ENCODE measurements at regions not wholly inside any gene's neighbourhood (a gene's known extent, or its start where the extent isn't known, plus 50 kb on each side); places are given as distances from the start of the nearest gene placed in this dataset.

DNA sequence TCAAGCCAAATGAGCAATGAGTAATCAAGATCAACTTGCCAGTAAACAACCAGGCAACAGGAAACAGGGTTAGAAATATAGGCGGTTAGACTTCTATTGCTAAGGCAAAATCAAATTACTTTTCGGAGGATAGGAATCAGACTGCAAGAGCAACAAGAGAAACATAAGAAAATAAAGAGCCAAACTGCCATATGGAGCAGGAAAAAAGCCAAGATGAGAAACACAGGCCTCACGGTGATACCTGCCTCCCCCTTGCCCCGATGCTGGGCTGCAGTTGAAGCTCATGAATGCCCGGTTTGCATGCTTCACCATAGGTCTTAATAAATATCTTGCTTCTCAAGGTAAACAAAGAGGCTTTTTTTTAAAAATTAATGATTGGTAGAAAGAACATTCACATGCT is 158.4 kb upstream of the MAGEC2 start:
- TF ChIP-seq, protein P1, sequence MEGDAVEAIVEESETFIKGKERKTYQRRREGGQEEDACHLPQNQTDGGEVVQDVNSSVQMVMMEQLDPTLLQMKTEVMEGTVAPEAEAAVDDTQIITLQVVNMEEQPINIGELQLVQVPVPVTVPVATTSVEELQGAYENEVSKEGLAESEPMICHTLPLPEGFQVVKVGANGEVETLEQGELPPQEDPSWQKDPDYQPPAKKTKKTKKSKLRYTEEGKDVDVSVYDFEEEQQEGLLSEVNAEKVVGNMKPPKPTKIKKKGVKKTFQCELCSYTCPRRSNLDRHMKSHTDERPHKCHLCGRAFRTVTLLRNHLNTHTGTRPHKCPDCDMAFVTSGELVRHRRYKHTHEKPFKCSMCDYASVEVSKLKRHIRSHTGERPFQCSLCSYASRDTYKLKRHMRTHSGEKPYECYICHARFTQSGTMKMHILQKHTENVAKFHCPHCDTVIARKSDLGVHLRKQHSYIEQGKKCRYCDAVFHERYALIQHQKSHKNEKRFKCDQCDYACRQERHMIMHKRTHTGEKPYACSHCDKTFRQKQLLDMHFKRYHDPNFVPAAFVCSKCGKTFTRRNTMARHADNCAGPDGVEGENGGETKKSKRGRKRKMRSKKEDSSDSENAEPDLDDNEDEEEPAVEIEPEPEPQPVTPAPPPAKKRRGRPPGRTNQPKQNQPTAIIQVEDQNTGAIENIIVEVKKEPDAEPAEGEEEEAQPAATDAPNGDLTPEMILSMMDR (IDR thresholded peaks at IDR 0.05; ENCODE audit: extremely low read depth in 1 of 2, insufficient read depth in 1 of 2, low read depth in 1 of 2, low read length in 2 of 2): no peak
- no peak for TF ChIP-seq POLR2A (IDR thresholded peaks at IDR 0.05; ENCODE audit: low read depth, low read length)
- TF ChIP-seq FOS (IDR thresholded peaks at IDR 0.05; ENCODE audit: borderline replicate concordance, insufficient read depth, low read length): no peak
- no peak for TF ChIP-seq POLR2AphosphoS5 (IDR thresholded peaks at IDR 0.05; ENCODE audit: insufficient read depth, low read depth, low read length)
- TF ChIP-seq EZH2 (IDR thresholded peaks at IDR 0.05; ENCODE audit: borderline replicate concordance, low read depth, low read length, severe bottlenecking): no peak
- TF ChIP-seq MAX (IDR thresholded peaks at IDR 0.05; ENCODE audit: insufficient read depth, insufficient read length): no peak
- no peak for TF ChIP-seq MYC (IDR thresholded peaks at IDR 0.05; ENCODE audit: low read depth, low read length)
- no peak for TF ChIP-seq GATA2 (IDR thresholded peaks at IDR 0.05; ENCODE audit: insufficient read depth, insufficient read length, low read depth, low read length)
- no peak for TF ChIP-seq JUN (IDR thresholded peaks at IDR 0.05; ENCODE audit: borderline replicate concordance, insufficient read depth, insufficient read length, low read depth)
